Naive thymus-derived CD8-positive, alpha-beta T cell (primary cell): ENCODE measurements at regions not wholly inside any gene's neighbourhood (a gene's known extent, or its start where the extent isn't known, plus 50 kb on each side); places are given as distances from the start of the nearest gene placed in this dataset.
A peak's percentile ranks its signal among the peaks of the same experiment; 100 is the strongest.

Experiments used
- ATAC-seq, 2 donors: fragments of 150-1000 bp; cut with Tn5 transposase in 1 of 2; sonication (Bioruptor Pico), chemical (Tn5 transposase) in 1 of 2; 1 replicate in 1 of 2; 2 replicates in 1 of 2; pipeline ENCODE4 v1.10.0; 2021; ENCODE audit warnings: mild to moderate bottlenecking in 2 of 2, moderate library complexity in 2 of 2
- POLR2A ChIA-PET: fragments of 350-600 bp; sonication (Branson Sonifier 250); formaldehyde crosslinking; loops from one replicate; lab custom pipeline; 2021; ENCODE audit warnings: antibody characterized with exemption; lab: Charles Lee
- DNase-seq, 10 donors: peaks; one replicate each; pipeline versions ENCODE4 v3.0.0 to v3.0.0-alpha.2; 2020 to 2022
- H3K27ac Mint-ChIP-seq, 10 donors: one replicate each; pipeline ENCODE4 v1.8.0; 2020 to 2022; ENCODE audit warnings: mild to moderate bottlenecking in 10 of 10, mixed read lengths in 10 of 10, moderate library complexity in 4 of 10, inconsistent platforms in 1 of 10
- H3K27me3 Mint-ChIP-seq, 5 donors: one replicate each; pipeline ENCODE4 v1.8.0; 2021 to 2022; ENCODE audit warnings: mixed read lengths in 5 of 5
- H3K36me3 Mint-ChIP-seq, 3 donors: one replicate each; pipeline ENCODE4 v1.8.0; 2020 to 2022; ENCODE audit warnings: mixed read lengths in 3 of 3, mild to moderate bottlenecking in 2 of 3, inconsistent platforms in 1 of 3
- H3K4me1 Mint-ChIP-seq, 4 donors: one replicate each; pipeline ENCODE4 v1.8.0; 2021 to 2022; ENCODE audit warnings: mixed read lengths in 4 of 4
- H3K4me3 Mint-ChIP-seq, 10 donors: one replicate each; pipeline ENCODE4 v1.8.0; 2020 to 2022; ENCODE audit warnings: mild to moderate bottlenecking in 10 of 10, mixed read lengths in 10 of 10, moderate library complexity in 6 of 10, inconsistent platforms in 1 of 10
- H3K9me3 Mint-ChIP-seq, 9 donors: one replicate each; pipeline ENCODE4 v1.8.0; 2020 to 2022; ENCODE audit warnings: mixed read lengths in 9 of 9, mild to moderate bottlenecking in 3 of 9, inconsistent platforms in 1 of 9, moderate library complexity in 1 of 9

GRCh38 chr22:44404341-44405020 lies 91.7 kb upstream of the SHISAL1 start:
- no peak overlapping the region for H3K4me3 Mint-ChIP-seq
- H3K9me3 Mint-ChIP-seq: no peaks in the 10 kb centered on the region
- ATAC-seq: no peak
- no peak overlapping the region for H3K27ac Mint-ChIP-seq
- POLR2A ChIA-PET: no interaction called here
- no peaks in the 10 kb centered on the region for H3K27me3 Mint-ChIP-seq
- H3K36me3 Mint-ChIP-seq: no peaks in the 10 kb centered on the region
- H3K4me1 Mint-ChIP-seq: peaks cover 0 to 2% (median 0%) of the 10 kb centered on the region in 4 donors
- DNase-seq: peak in 1 of 10 donors; percentile 15

- POLR2A ChIA-PET: no interaction called here
- Mint-ChIP-seq H3K4me1 (peaks cover 0 to 2% (median 0%) of the 10 kb centered on the region in 4 donors), H3K9me3 (no peaks in the 10 kb centered on the region), H3K36me3 (no peaks in the 10 kb centered on the region), H3K4me3 (no peak overlapping the region), H3K27ac (peak overlapping the region in 2 of 10 donors; percentile 33 to 85), H3K27me3 (no peaks in the 10 kb centered on the region)
- DNase-seq (peak in 1 of 10 donors; percentile 60), ATAC-seq (no peak)
These were observed 91.0 kb upstream of the SHISAL1 start for GRCh38 chr22:44403602-44404329.

GRCh38 chr22:44403166-44403565 lies 90.4 kb upstream of the SHISAL1 start:
- ATAC-seq: no peak
- DNase-seq: no peak
- Mint-ChIP-seq H3K9me3 (no peaks in the 10 kb centered on the region), H3K4me3 (no peak overlapping the region), H3K36me3 (no peaks in the 10 kb centered on the region), H3K27ac (peak overlapping the region in 1 of 10 donors; percentile 33), H3K4me1 (peaks cover 0 to 2% (median 0%) of the 10 kb centered on the region in 4 donors), H3K27me3 (no peaks in the 10 kb centered on the region)
- POLR2A ChIA-PET: no interaction called here

- no peak for DNase-seq
These were observed 89.7 kb upstream of the SHISAL1 start for GRCh38 chr22:44402196-44403111.

GRCh38 chr22:44401783-44402110 lies 89.0 kb upstream of the SHISAL1 start:
- Mint-ChIP-seq H3K27me3 (peaks cover 0 to 2% (median 0%) of the 10 kb centered on the region in 5 donors), H3K27ac (peak overlapping the region in 1 of 10 donors; percentile 58), H3K4me3 (no peak overlapping the region), H3K36me3 (no peaks in the 10 kb centered on the region), H3K9me3 (no peaks in the 10 kb centered on the region), H3K4me1 (peaks cover 0 to 4% (median 0%) of the 10 kb centered on the region in 4 donors)
- no peak for DNase-seq
- ATAC-seq: no peak
- POLR2A ChIA-PET: no interaction called here

More at GRCh38 chr22:44402196-44403111, 89.7 kb upstream of the SHISAL1 start:
- peaks cover 0 to 4% (median 0%) of the 10 kb centered on the region in 4 donors for H3K4me1 Mint-ChIP-seq
- H3K36me3 Mint-ChIP-seq: no peaks in the 10 kb centered on the region
- H3K4me3 Mint-ChIP-seq: no peak overlapping the region
- no peaks in the 10 kb centered on the region for H3K9me3 Mint-ChIP-seq
- POLR2A ChIA-PET: no interaction called here
- H3K27ac Mint-ChIP-seq: peak overlapping the region in 1 of 10 donors; percentile 7
- ATAC-seq: no peak
- peaks cover 0 to 2% (median 0%) of the 10 kb centered on the region in 5 donors for H3K27me3 Mint-ChIP-seq

- H3K4me1 Mint-ChIP-seq: peaks cover 0 to 4% (median 0%) of the 10 kb centered on the region in 4 donors
- ATAC-seq: no peak
- no peaks in the 10 kb centered on the region for H3K9me3 Mint-ChIP-seq
- DNase-seq: peak in 2 of 10 donors; percentile 5 to 36
- POLR2A ChIA-PET: no interaction called here
- peak overlapping the region in 1 of 10 donors; percentile 83 for H3K27ac Mint-ChIP-seq
- H3K4me3 Mint-ChIP-seq: no peak overlapping the region
- peaks cover 0 to 2% (median 0%) of the 10 kb centered on the region in 5 donors for H3K27me3 Mint-ChIP-seq
- no peaks in the 10 kb centered on the region for H3K36me3 Mint-ChIP-seq
These were observed 88.0 kb upstream of the SHISAL1 start for GRCh38 chr22:44400763-44401060.

GRCh38 chr22:44399906-44400762 lies 87.4 kb upstream of the SHISAL1 start:
- ATAC-seq (no peak), DNase-seq (peak in 1 of 10 donors; percentile 6)
- Mint-ChIP-seq H3K27me3 (peaks cover 0 to 2% (median 0%) of the 10 kb centered on the region in 5 donors), H3K9me3 (no peaks in the 10 kb centered on the region), H3K4me1 (peaks cover 0 to 4% (median 0%) of the 10 kb centered on the region in 4 donors), H3K4me3 (no peak overlapping the region), H3K36me3 (no peaks in the 10 kb centered on the region), H3K27ac (peak overlapping the region in 2 of 10 donors; percentile 48 to 83)
- POLR2A ChIA-PET: no interaction called here

- Mint-ChIP-seq H3K9me3 (no peaks in the 10 kb centered on the region), H3K4me1 (peaks cover 0 to 4% (median 0%) of the 10 kb centered on the region in 4 donors), H3K4me3 (no peak overlapping the region), H3K27ac (peak overlapping the region in 5 of 10 donors; percentile 40 to 80 (median 72)), H3K27me3 (peaks cover 0 to 2% (median 0%) of the 10 kb centered on the region in 5 donors), H3K36me3 (no peaks in the 10 kb centered on the region)
- POLR2A ChIA-PET: no interaction called here
- ATAC-seq: no peak
- DNase-seq: peak in 1 of 10 donors; percentile 6
These were observed 86.4 kb upstream of the SHISAL1 start for GRCh38 chr22:44398856-44399837.

- Mint-ChIP-seq H3K9me3 (no peaks in the 10 kb centered on the region), H3K4me3 (no peak overlapping the region), H3K27ac (no peak overlapping the region), H3K4me1 (peaks cover 0 to 4% (median 0%) of the 10 kb centered on the region in 4 donors), H3K36me3 (no peaks in the 10 kb centered on the region), H3K27me3 (peaks cover 0 to 3% (median 2%) of the 10 kb centered on the region in 5 donors)
- DNase-seq (peak in 2 of 10 donors; percentile 10 to 45), ATAC-seq (no peak)
- POLR2A ChIA-PET: no interaction called here
These were observed 84.3 kb upstream of the SHISAL1 start for GRCh38 chr22:44396727-44397722.

GRCh38 chr22:44396021-44396726 lies 83.4 kb upstream of the SHISAL1 start:
- H3K36me3 Mint-ChIP-seq: no peaks in the 10 kb centered on the region
- peaks cover 0 to 3% (median 2%) of the 10 kb centered on the region in 5 donors for H3K27me3 Mint-ChIP-seq
- peaks cover 0 to 2% (median 0%) of the 10 kb centered on the region in 4 donors for H3K4me1 Mint-ChIP-seq
- POLR2A ChIA-PET: no interaction called here
- DNase-seq (peak in 2 of 10 donors; percentile 10 to 47), ATAC-seq (no peak)
- no peak overlapping the region for H3K4me3 Mint-ChIP-seq
- H3K9me3 Mint-ChIP-seq: no peaks in the 10 kb centered on the region
- no peak overlapping the region for H3K27ac Mint-ChIP-seq
